Spleen (tissue), 7 donors: ENCODE measurements at regions not wholly inside any gene's neighbourhood (a gene's known extent, or its start where the extent isn't known, plus 50 kb on each side); places are given as distances from the start of the nearest gene placed in this dataset.

Source experiments
- CTCF ChIP-seq, 11 experiments: fragments of 200-600 bp in 7 of 11; fragments of 450-650 bp in 4 of 11; sonication (generic) in 4 of 11; IDR thresholded peaks in 8 of 11; conservative IDR thresholded peaks in 3 of 11; 1 replicate in 7 of 11; 2 replicates in 4 of 11; pipeline versions ENCODE4 v1.4.0 to v1.8.0; 2016 to 2021; ENCODE audit warnings: antibody characterized with exemption in 11 of 11, inconsistent platforms in 4 of 11, mild to moderate bottlenecking in 1 of 11
- POLR2A ChIP-seq, 3 donors: fragments of 450-650 bp; IDR thresholded peaks; one replicate each; pipeline ENCODE4 v1.5.1; 2017; ENCODE audit warnings: antibody characterized with exemption in 3 of 3, mild to moderate bottlenecking in 1 of 3
- donor health status: DM: no; HTN: no; CAD: no; lungs with moderate emphysema.
- donor health status: DM: no; HTN: no; CAD: no.
- donor health status: DM: no; HTN: no; CAD: no.

GRCh38 chr4:35364321-35364870 is 879.9 kb downstream of the ARAP2 start:
- TF ChIP-seq CTCF (IDR thresholded peaks at IDR 0.05 in 8 of 11, conservative IDR thresholded peaks at IDR 0.05 in 3 of 11), result no peak
- no peak for TF ChIP-seq POLR2A (IDR thresholded peaks at IDR 0.05)
